ENCODE measurements at regions not wholly inside any gene's neighbourhood (a gene's known extent, or its start where the extent isn't known, plus 50 kb on each side); places are given as distances from the start of the nearest gene placed in this dataset.

GRCh38 chr2:15725101-15725781 is 133.6 kb downstream of the DDX1 start:
- TF ChIP-seq POLR2A (IDR thresholded peaks at IDR 0.05): no peak
- TF ChIP-seq, protein P1, sequence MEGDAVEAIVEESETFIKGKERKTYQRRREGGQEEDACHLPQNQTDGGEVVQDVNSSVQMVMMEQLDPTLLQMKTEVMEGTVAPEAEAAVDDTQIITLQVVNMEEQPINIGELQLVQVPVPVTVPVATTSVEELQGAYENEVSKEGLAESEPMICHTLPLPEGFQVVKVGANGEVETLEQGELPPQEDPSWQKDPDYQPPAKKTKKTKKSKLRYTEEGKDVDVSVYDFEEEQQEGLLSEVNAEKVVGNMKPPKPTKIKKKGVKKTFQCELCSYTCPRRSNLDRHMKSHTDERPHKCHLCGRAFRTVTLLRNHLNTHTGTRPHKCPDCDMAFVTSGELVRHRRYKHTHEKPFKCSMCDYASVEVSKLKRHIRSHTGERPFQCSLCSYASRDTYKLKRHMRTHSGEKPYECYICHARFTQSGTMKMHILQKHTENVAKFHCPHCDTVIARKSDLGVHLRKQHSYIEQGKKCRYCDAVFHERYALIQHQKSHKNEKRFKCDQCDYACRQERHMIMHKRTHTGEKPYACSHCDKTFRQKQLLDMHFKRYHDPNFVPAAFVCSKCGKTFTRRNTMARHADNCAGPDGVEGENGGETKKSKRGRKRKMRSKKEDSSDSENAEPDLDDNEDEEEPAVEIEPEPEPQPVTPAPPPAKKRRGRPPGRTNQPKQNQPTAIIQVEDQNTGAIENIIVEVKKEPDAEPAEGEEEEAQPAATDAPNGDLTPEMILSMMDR (IDR thresholded peaks at IDR 0.05): no peak

All from Peyer's patch (tissue), 4 donors.